GM18498 (cell line): ENCODE measurements at regions not wholly inside any gene's neighbourhood (a gene's known extent, or its start where the extent isn't known, plus 50 kb on each side); places are given as distances from the start of the nearest gene placed in this dataset.

ENCODE experiments used
- ATAC-seq: cut with Tn5 transposase; IDR thresholded peaks from one replicate; pipeline ENCODE4 v1.9.1; 2021; ENCODE audit warnings: mild to moderate bottlenecking, moderate library complexity; ENCODE audit not compliant: unreplicated experiment

- no peak for ATAC-seq
These were observed 354.8 kb downstream of the MEIS1 start for GRCh38 chr2:66789741-66790140.

- no peak for ATAC-seq
These were observed 355.8 kb downstream of the MEIS1 start for GRCh38 chr2:66790651-66791181.

GRCh38 chr2:66794070-66794469 lies 359.1 kb downstream of the MEIS1 start:
- ATAC-seq: no peak

- ATAC-seq: no peak
These were observed 359.6 kb downstream of the MEIS1 start for GRCh38 chr2:66794551-66794950.

GRCh38 chr2:66802877-66803276 lies 368.0 kb downstream of the MEIS1 start:
- ATAC-seq: no peak

GRCh38 chr2:66803726-66804125 lies 368.8 kb downstream of the MEIS1 start:
- no peak for ATAC-seq

GRCh38 chr2:66805016-66805865 lies 370.3 kb downstream of the MEIS1 start:
- no peak for ATAC-seq

GRCh38 chr2:66805968-66806367 lies 371.0 kb downstream of the MEIS1 start:
- ATAC-seq: no peak

- ATAC-seq: no peak
These were observed 378.6 kb downstream of the MEIS1 start for GRCh38 chr2:66813525-66813924.

- ATAC-seq: no peak
These were observed 379.1 kb downstream of the MEIS1 start for GRCh38 chr2:66813976-66814375.

- ATAC-seq: no peak
These were observed 380.0 kb downstream of the MEIS1 start for GRCh38 chr2:66814916-66815315.

GRCh38 chr2:66815886-66816285 lies 381.0 kb downstream of the MEIS1 start:
- ATAC-seq: no peak

- ATAC-seq: no peak
These were observed 386.2 kb downstream of the MEIS1 start for GRCh38 chr2:66821168-66821567.

GRCh38 chr2:66822186-66822585 lies 387.3 kb downstream of the MEIS1 start:
- ATAC-seq: no peak

GRCh38 chr2:66824926-66825325 lies 390.0 kb downstream of the MEIS1 start:
- ATAC-seq: no peak

GRCh38 chr2:66827851-66828250 lies 392.9 kb downstream of the MEIS1 start:
- no peak for ATAC-seq

- ATAC-seq: no peak
These were observed 394.0 kb downstream of the MEIS1 start for GRCh38 chr2:66828876-66829275.

- ATAC-seq: no peak
These were observed 396.0 kb downstream of the MEIS1 start for GRCh38 chr2:66830881-66831280.

- ATAC-seq: no peak
These were observed 397.9 kb downstream of the MEIS1 start for GRCh38 chr2:66832646-66833435.

GRCh38 chr2:66834859-66835258 lies 399.9 kb downstream of the MEIS1 start:
- ATAC-seq: no peak

GRCh38 chr2:66836851-66837250 lies 401.9 kb downstream of the MEIS1 start:
- ATAC-seq: no peak
